Hematopoietic multipotent progenitor cell treated with erythropoietin and hydrocortisone succinate and interleukin-3 and kit ligand, for 17 days (in vitro differentiated cells): ENCODE measurements at regions not wholly inside any gene's neighbourhood (a gene's known extent, or its start where the extent isn't known, plus 50 kb on each side); places are given as distances from the start of the nearest gene placed in this dataset.
"Not testable (repeated sequence)": the region's sequence is repeated elsewhere in the genome, so short reads cannot be mapped to it uniquely, and the experiment has no call there.

Experiments
- DNase-seq: peaks from one replicate; pipeline ENCODE4 v3.0.0-alpha.2; 2015; ENCODE audit warnings: low spot score

GRCh38 chr5:58357121-58357520 lies 102.8 kb downstream of the PLK2 start:
- DNase-seq: no peak

GRCh38 chr5:58356662-58357061 lies 103.2 kb downstream of the PLK2 start:
- no peak for DNase-seq

- DNase-seq: no peak
Observed at GRCh38 chr5:58354827-58355226, 105.1 kb downstream of the PLK2 start.

- DNase-seq: no peak
Observed at GRCh38 chr5:58353992-58354391, 105.9 kb downstream of the PLK2 start.

GRCh38 chr5:58351190-58351589 lies 108.7 kb downstream of the PLK2 start:
- no peak for DNase-seq

GRCh38 chr5:58348996-58349728 lies 110.7 kb downstream of the PLK2 start:
- no peak for DNase-seq

GRCh38 chr5:58346041-58346440 lies 113.8 kb downstream of the PLK2 start:
- DNase-seq: no peak

- no peak for DNase-seq
Observed at GRCh38 chr5:58341476-58341875, 118.4 kb downstream of the PLK2 start.

GRCh38 chr5:58335518-58335917 lies 124.4 kb downstream of the PLK2 start:
- DNase-seq: no peak

- DNase-seq: no peak
Observed at GRCh38 chr5:58334035-58334434, 125.9 kb downstream of the PLK2 start.

GRCh38 chr5:58330781-58331180 lies 129.1 kb downstream of the PLK2 start:
- DNase-seq: no peak

GRCh38 chr5:58327289-58327688 lies 132.6 kb downstream of the PLK2 start:
- no peak for DNase-seq

- no peak for DNase-seq
Observed at GRCh38 chr5:58326022-58326421, 133.9 kb downstream of the PLK2 start.

GRCh38 chr5:58322453-58322852 lies 137.4 kb downstream of the PLK2 start:
- no peak for DNase-seq

GRCh38 chr5:58318468-58318867 lies 141.4 kb downstream of the PLK2 start:
- no peak for DNase-seq

GRCh38 chr5:58317808-58318207 lies 142.1 kb downstream of the PLK2 start:
- DNase-seq: no peak

GRCh38 chr5:58317009-58317408 lies 142.9 kb downstream of the PLK2 start:
- DNase-seq: no peak

GRCh38 chr5:58315794-58316193 lies 144.1 kb downstream of the PLK2 start:
- DNase-seq: no peak

- DNase-seq: no peak
Observed at GRCh38 chr5:58314356-58315210, 145.3 kb downstream of the PLK2 start.

- no peak for DNase-seq
Observed at GRCh38 chr5:58312299-58312698, 147.6 kb downstream of the PLK2 start.

- no peak for DNase-seq
Observed at GRCh38 chr5:58311526-58311925, 148.4 kb downstream of the PLK2 start.

- not testable (repeated sequence) for DNase-seq
Observed at GRCh38 chr5:58308384-58308783, 151.5 kb downstream of the PLK2 start.

GRCh38 chr5:58300346-58300895 lies 159.5 kb downstream of the PLK2 start:
- DNase-seq: no peak
